ENCODE measurements at regions not wholly inside any gene's neighbourhood (a gene's known extent, or its start where the extent isn't known, plus 50 kb on each side); places are given as distances from the start of the nearest gene placed in this dataset.

GRCh38 chr10:30793093-30793492 lies 163.5 kb upstream of the LYZL2 start:
- no peaks in the 10 kb centered on the region for H3K27me3 ChIP-seq (ENCODE audit: insufficient read depth, low read length, poor library complexity, severe bottlenecking)
- Mint-ChIP-seq H3K36me3 (peaks cover 0 to 9% (median 2%) of the 10 kb centered on the region in 3 donors), H3K27ac (peak overlapping the region in 1 of 8 donors; percentile 21), H3K4me1 (peaks cover 28 to 32% (median 30%) of the 10 kb centered on the region in 3 donors), H3K4me3 (no peak overlapping the region), H3K27me3 (no peaks in the 10 kb centered on the region), H3K9me3 (peaks cover 0 to 3% (median 0%) of the 10 kb centered on the region in 5 donors)
- H3K4me1 ChIP-seq (ENCODE audit: insufficient read depth, low read length): peaks cover 25% of the 10 kb centered on the region
- no peaks in the 10 kb centered on the region for H3K9me3 ChIP-seq (ENCODE audit: low read length)
- ChIA-PET POLR2A (no interaction called here), CTCF (interaction anchor here (1.5 to 2.7 kb wide), 3 partner anchors 9 to 977 kb away, joined by 3 to 20 read pairs (median 3); no protein-coding TSS in a partner anchor)
- no peak for DNase-seq
- H3K27ac ChIP-seq (ENCODE audit: low read depth, low read length): no peak overlapping the region
- H3K4me3 ChIP-seq (ENCODE audit: low read length): no peak overlapping the region
- no peaks in the 10 kb centered on the region for H3K36me3 ChIP-seq (ENCODE audit: insufficient read depth, low read length)

DNA sequence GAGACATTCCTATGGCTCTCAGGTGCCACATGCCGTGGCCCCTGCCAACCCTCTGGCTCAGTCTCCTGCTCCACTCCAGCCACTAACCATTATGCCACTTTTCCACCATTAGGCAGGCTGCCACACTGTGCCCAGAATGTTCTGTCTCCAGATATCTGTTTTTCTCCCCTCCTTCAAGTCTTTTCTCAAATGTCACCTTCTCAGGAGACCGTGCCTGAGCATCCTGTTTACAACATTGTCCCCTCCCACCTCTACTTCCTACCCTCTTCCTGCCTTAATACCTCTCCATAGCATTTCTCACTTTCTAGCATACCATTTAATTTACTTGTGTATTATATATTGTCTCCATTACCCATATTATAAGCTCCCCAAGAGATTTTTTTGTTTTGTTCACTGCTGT lies 162.5 kb upstream of the LYZL2 start:
- no peaks in the 10 kb centered on the region for H3K27me3 ChIP-seq (ENCODE audit: insufficient read depth, low read length, poor library complexity, severe bottlenecking)
- H3K27ac Mint-ChIP-seq: peak overlapping the region; percentile 51 to 94 (median 88)
- H3K36me3 Mint-ChIP-seq: peaks cover 0 to 9% (median 2%) of the 10 kb centered on the region in 3 donors
- peak overlapping the region; percentile 14 to 79 (median 70) for H3K4me3 Mint-ChIP-seq
- no peak overlapping the region for H3K27ac ChIP-seq (ENCODE audit: low read depth, low read length)
- H3K4me1 ChIP-seq (ENCODE audit: insufficient read depth, low read length): peaks cover 25% of the 10 kb centered on the region
- no peaks in the 10 kb centered on the region for H3K9me3 ChIP-seq (ENCODE audit: low read length)
- POLR2A ChIA-PET: no interaction called here
- H3K9me3 Mint-ChIP-seq: peaks cover 0 to 3% (median 0%) of the 10 kb centered on the region in 5 donors
- CTCF ChIA-PET: interaction anchor here (0.6 to 1.5 kb wide), 3 partner anchors 26 to 1143 kb away, joined by 3 read pairs; no protein-coding TSS in a partner anchor
- peaks cover 28 to 32% (median 31%) of the 10 kb centered on the region in 3 donors for H3K4me1 Mint-ChIP-seq
- H3K27me3 Mint-ChIP-seq: no peaks in the 10 kb centered on the region
- peak in 1 of 5 donors; percentile 10 for DNase-seq
- H3K4me3 ChIP-seq (ENCODE audit: low read length): peak overlapping the region; percentile 14
- no peaks in the 10 kb centered on the region for H3K36me3 ChIP-seq (ENCODE audit: insufficient read depth, low read length)

GRCh38 chr10:30791197-30791611 lies 161.7 kb upstream of the LYZL2 start:
- Histone ChIP-seq H3K27me3 (ENCODE audit: insufficient read depth, low read length, poor library complexity, severe bottlenecking) (no peaks in the 10 kb centered on the region), H3K9me3 (ENCODE audit: low read length) (no peaks in the 10 kb centered on the region), H3K4me3 (ENCODE audit: low read length) (peak overlapping the region; percentile 7), H3K27ac (ENCODE audit: low read depth, low read length) (no peak overlapping the region), H3K4me1 (ENCODE audit: insufficient read depth, low read length) (peaks cover 25% of the 10 kb centered on the region), H3K36me3 (ENCODE audit: insufficient read depth, low read length) (no peaks in the 10 kb centered on the region)
- ChIA-PET CTCF (no interaction called here), POLR2A (no interaction called here)
- Mint-ChIP-seq H3K4me1 (peaks cover 28 to 32% (median 31%) of the 10 kb centered on the region in 3 donors), H3K27ac (peak overlapping the region; percentile 49 to 94 (median 63)), H3K4me3 (peak overlapping the region in 6 of 7 donors; percentile 5 to 72 (median 34)), H3K9me3 (peaks cover 0 to 3% (median 0%) of the 10 kb centered on the region in 5 donors), H3K36me3 (peaks cover 0 to 9% (median 2%) of the 10 kb centered on the region in 3 donors), H3K27me3 (no peaks in the 10 kb centered on the region)
- no peak for DNase-seq

DNA sequence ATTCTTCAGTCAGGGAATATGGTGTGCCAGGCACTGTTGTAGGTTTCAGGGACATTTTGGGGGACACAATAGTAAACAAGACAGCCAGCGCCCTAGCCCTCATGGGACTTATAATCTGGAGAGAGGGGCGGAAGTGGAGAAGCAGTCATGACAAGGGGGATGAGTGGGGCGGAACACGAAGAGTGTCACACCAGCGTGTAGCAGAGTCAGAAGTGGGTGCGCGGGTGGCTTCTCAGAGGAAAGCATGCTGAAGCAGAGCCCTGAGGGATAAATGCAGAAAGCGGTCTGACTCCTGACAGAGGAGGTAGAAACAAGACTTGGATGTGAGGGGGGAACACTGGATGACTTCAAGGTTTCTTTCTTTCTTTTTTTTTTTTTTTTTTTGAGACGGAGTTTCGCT lies 160.3 kb upstream of the LYZL2 start:
- no peaks in the 10 kb centered on the region for H3K27me3 ChIP-seq (ENCODE audit: insufficient read depth, low read length, poor library complexity, severe bottlenecking)
- Mint-ChIP-seq H3K4me1 (peaks cover 33 to 38% (median 34%) of the 10 kb centered on the region in 3 donors), H3K4me3 (peak overlapping the region in 1 of 7 donors; percentile 22), H3K9me3 (peaks cover 0 to 3% (median 0%) of the 10 kb centered on the region in 5 donors), H3K27me3 (no peaks in the 10 kb centered on the region), H3K36me3 (peaks cover 0 to 9% (median 2%) of the 10 kb centered on the region in 3 donors), H3K27ac (peak overlapping the region in 6 of 8 donors; percentile 5 to 82 (median 53))
- no peak for DNase-seq
- no peaks in the 10 kb centered on the region for H3K36me3 ChIP-seq (ENCODE audit: insufficient read depth, low read length)
- H3K4me3 ChIP-seq (ENCODE audit: low read length): no peak overlapping the region
- CTCF ChIA-PET: no interaction called here
- no peak overlapping the region for H3K27ac ChIP-seq (ENCODE audit: low read depth, low read length)
- POLR2A ChIA-PET: no interaction called here
- H3K4me1 ChIP-seq (ENCODE audit: insufficient read depth, low read length): peaks cover 30% of the 10 kb centered on the region
- no peaks in the 10 kb centered on the region for H3K9me3 ChIP-seq (ENCODE audit: low read length)

DNA sequence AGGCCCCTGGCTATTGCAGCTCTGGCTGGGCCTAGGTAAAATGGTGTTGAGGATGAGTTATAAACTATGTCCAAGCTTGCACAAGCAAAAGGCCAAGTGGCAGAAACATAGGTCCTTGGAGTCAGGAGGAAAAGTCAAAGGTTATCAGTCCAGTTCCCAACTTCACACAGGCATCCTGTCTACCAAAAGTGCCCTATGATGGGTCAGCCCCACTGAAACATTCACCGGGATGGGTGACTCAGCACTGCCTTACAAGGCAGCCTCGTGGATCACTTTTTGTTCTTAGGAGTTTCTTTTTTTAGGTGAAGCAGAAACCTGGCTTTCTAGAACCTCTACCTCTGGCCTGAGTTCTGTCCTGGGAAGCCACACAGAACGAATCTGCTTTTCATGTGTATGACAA lies 158.8 kb upstream of the LYZL2 start:
- no peaks in the 10 kb centered on the region for H3K27me3 Mint-ChIP-seq
- ChIA-PET POLR2A (interaction anchor here (0.6 kb wide), 1 partner anchor 59 kb away, joined by 6 read pairs; no protein-coding TSS in a partner anchor), CTCF (no interaction called here)
- DNase-seq: no peak
- H3K27ac Mint-ChIP-seq: peak overlapping the region in 2 of 8 donors; percentile 48 to 93
- no peaks in the 10 kb centered on the region for H3K36me3 ChIP-seq (ENCODE audit: insufficient read depth, low read length)
- H3K27ac ChIP-seq (ENCODE audit: low read depth, low read length): no peak overlapping the region
- peaks cover 44 to 50% (median 45%) of the 10 kb centered on the region in 3 donors for H3K4me1 Mint-ChIP-seq
- peaks cover 30% of the 10 kb centered on the region for H3K4me1 ChIP-seq (ENCODE audit: insufficient read depth, low read length)
- no peak overlapping the region for H3K4me3 Mint-ChIP-seq
- peaks cover 0 to 3% (median 0%) of the 10 kb centered on the region in 5 donors for H3K9me3 Mint-ChIP-seq
- no peaks in the 10 kb centered on the region for H3K27me3 ChIP-seq (ENCODE audit: insufficient read depth, low read length, poor library complexity, severe bottlenecking)
- H3K9me3 ChIP-seq (ENCODE audit: low read length): no peaks in the 10 kb centered on the region
- peaks cover 0 to 9% (median 2%) of the 10 kb centered on the region in 3 donors for H3K36me3 Mint-ChIP-seq
- no peak overlapping the region for H3K4me3 ChIP-seq (ENCODE audit: low read length)

- peaks cover 33 to 46% (median 40%) of the 10 kb centered on the region in 3 donors for H3K4me1 Mint-ChIP-seq
- H3K27me3 Mint-ChIP-seq: no peaks in the 10 kb centered on the region
- H3K9me3 Mint-ChIP-seq: peaks cover 0 to 3% (median 0%) of the 10 kb centered on the region in 5 donors
- H3K4me3 ChIP-seq (ENCODE audit: low read length): no peak overlapping the region
- ChIA-PET CTCF (interaction anchor here (1.0 kb wide), 1 partner anchor 245 kb away, joined by 3 read pairs; the partner anchor contains the start of gene ZNF438), POLR2A (no interaction called here)
- H3K4me1 ChIP-seq (ENCODE audit: insufficient read depth, low read length): peaks cover 18% of the 10 kb centered on the region
- H3K36me3 Mint-ChIP-seq: peaks cover 0 to 6% (median 2%) of the 10 kb centered on the region in 3 donors
- H3K27ac Mint-ChIP-seq: peak overlapping the region in 1 of 8 donors; percentile 86
- H3K27ac ChIP-seq (ENCODE audit: low read depth, low read length): no peak overlapping the region
- no peak for DNase-seq
- no peaks in the 10 kb centered on the region for H3K36me3 ChIP-seq (ENCODE audit: insufficient read depth, low read length)
- no peaks in the 10 kb centered on the region for H3K9me3 ChIP-seq (ENCODE audit: low read length)
- H3K4me3 Mint-ChIP-seq: no peak overlapping the region
- H3K27me3 ChIP-seq (ENCODE audit: insufficient read depth, low read length, poor library complexity, severe bottlenecking): no peaks in the 10 kb centered on the region
These were observed 157.4 kb upstream of the LYZL2 start for GRCh38 chr10:30786906-30787305.

- H3K36me3 Mint-ChIP-seq: peaks cover 0 to 5% (median 2%) of the 10 kb centered on the region in 3 donors
- ChIA-PET POLR2A (no interaction called here), CTCF (interaction anchor here (1.0 kb wide), 1 partner anchor 246 kb away, joined by 3 read pairs; the partner anchor contains the start of gene ZNF438)
These were observed 156.6 kb upstream of the LYZL2 start for GRCh38 chr10:30786131-30786530.

More at GRCh38 chr10:30786131-30786530, 156.6 kb upstream of the LYZL2 start:
- Mint-ChIP-seq H3K4me1 (peaks cover 25 to 38% (median 33%) of the 10 kb centered on the region in 3 donors), H3K27me3 (no peaks in the 10 kb centered on the region), H3K9me3 (peaks cover 0 to 3% (median 0%) of the 10 kb centered on the region in 5 donors), H3K27ac (peak overlapping the region; percentile 2 to 90 (median 32)), H3K4me3 (peak overlapping the region; percentile 63 to 91 (median 82))
- no peak overlapping the region for H3K27ac ChIP-seq (ENCODE audit: low read depth, low read length)
- H3K27me3 ChIP-seq (ENCODE audit: insufficient read depth, low read length, poor library complexity, severe bottlenecking): no peaks in the 10 kb centered on the region
- DNase-seq: no peak
- no peak overlapping the region for H3K4me3 ChIP-seq (ENCODE audit: low read length)
- H3K9me3 ChIP-seq (ENCODE audit: low read length): no peaks in the 10 kb centered on the region
- peaks cover 10% of the 10 kb centered on the region for H3K4me1 ChIP-seq (ENCODE audit: insufficient read depth, low read length)
- H3K36me3 ChIP-seq (ENCODE audit: insufficient read depth, low read length): no peaks in the 10 kb centered on the region
